Mesendoderm (in vitro differentiated cells): ENCODE measurements at regions not wholly inside any gene's neighbourhood (a gene's known extent, or its start where the extent isn't known, plus 50 kb on each side); places are given as distances from the start of the nearest gene placed in this dataset.

ENCODE experiments used
- DNase-seq: peaks from one replicate; pipeline ENCODE4 v3.0.0; 2013
- H2AK5ac ChIP-seq: 2 replicates; pipeline ENCODE4 v1.6.1; 2013; ENCODE audit warnings: low read length, inconsistent platforms
- H2BK120ac ChIP-seq: 2 replicates; pipeline ENCODE4 v1.6.1; 2013; ENCODE audit warnings: low read depth, mild to moderate bottlenecking, low read length, moderate library complexity, mixed read lengths
- H2BK15ac ChIP-seq: replicated peaks from 2 replicates; pipeline ENCODE4 v1.6.1; 2013; ENCODE audit warnings: low read depth, mild to moderate bottlenecking, moderate library complexity
- H2BK5ac ChIP-seq: 2 replicates; pipeline ENCODE4 v1.6.1; 2013; ENCODE audit warnings: low read length, inconsistent platforms
- H3K18ac ChIP-seq: 2 replicates; pipeline ENCODE4 v1.6.1; 2013; ENCODE audit warnings: mild to moderate bottlenecking, low read length, mixed read lengths
- H3K23ac ChIP-seq: one replicate; pipeline ENCODE4 v1.6.1; 2013; ENCODE audit warnings: low read length
- H3K27ac ChIP-seq: 2 replicates; pipeline ENCODE4 v1.5.1; 2013; ENCODE audit warnings: low read depth, mild to moderate bottlenecking, inconsistent platforms, low read length, moderate library complexity
- H3K27me3 ChIP-seq: 2 replicates; pipeline ENCODE4 v1.6.1; 2013; ENCODE audit warnings: low read length, control low read depth, mild to moderate bottlenecking, inconsistent platforms; ENCODE audit not compliant: insufficient read depth, poor library complexity
- H3K36me3 ChIP-seq: 2 replicates; pipeline ENCODE4 v1.6.1; 2013; ENCODE audit warnings: low read length, inconsistent platforms; ENCODE audit not compliant: control insufficient read depth, insufficient read depth
- H3K4ac ChIP-seq: one replicate; pipeline ENCODE4 v1.6.1; 2013; ENCODE audit warnings: low read depth, mild to moderate bottlenecking, low read length, moderate library complexity
- H3K4me1 ChIP-seq: 2 replicates; pipeline ENCODE4 v1.6.1; 2013; ENCODE audit warnings: low read depth, low read length, inconsistent platforms; ENCODE audit not compliant: control insufficient read depth
- H3K4me2 ChIP-seq: 2 replicates; pipeline ENCODE4 v1.6.1; 2013; ENCODE audit warnings: low read length
- H3K4me3 ChIP-seq: 2 replicates; pipeline ENCODE4 v1.5.1; 2013; ENCODE audit warnings: mild to moderate bottlenecking, low read length
- H3K56ac ChIP-seq: one replicate; pipeline ENCODE4 v1.6.1; 2013; ENCODE audit warnings: low read length
- H3K79me1 ChIP-seq: 2 replicates; pipeline ENCODE4 v1.6.1; 2013; ENCODE audit warnings: low read length, inconsistent platforms
- H3K79me2 ChIP-seq: 2 replicates; pipeline ENCODE4 v1.6.1; 2013; ENCODE audit warnings: mild to moderate bottlenecking, low read length; ENCODE audit not compliant: control insufficient read depth, insufficient read depth
- H3K9ac ChIP-seq: 2 replicates; pipeline ENCODE4 v1.6.1; 2013; ENCODE audit warnings: low read length, inconsistent platforms
- H4K5ac ChIP-seq: one replicate; pipeline ENCODE4 v1.6.1; 2013; ENCODE audit warnings: low read length
- H4K8ac ChIP-seq: one replicate; pipeline ENCODE4 v1.6.1; 2013; ENCODE audit warnings: low read depth, mild to moderate bottlenecking, control low read depth, low read length, moderate library complexity
- WGBS: extraction: QIAGEN DNeasy Blood & Tissue Kit; methylation state at CpG from one replicate; pipeline ENCODE4 v1.1.7; 2013; ENCODE audit warnings: low lambda C conversion rate, missing lambda C conversion rate; ENCODE audit not compliant: insufficient coverage; ENCODE audit errors: extremely low coverage; 5-methylcytosine and 5-hydroxymethylcytosine counted together

- no peak overlapping the region for H2BK15ac ChIP-seq
- no peaks in the 10 kb centered on the region for H3K79me2 ChIP-seq
- H3K56ac ChIP-seq, result no peak overlapping the region
- H3K23ac ChIP-seq, result no peak overlapping the region
- H2BK5ac ChIP-seq, result no peak overlapping the region
- H4K8ac ChIP-seq, result no peak overlapping the region
- no peak overlapping the region for H3K4me3 ChIP-seq
- H3K4me1 ChIP-seq, result no peaks in the 10 kb centered on the region
- no peaks in the 10 kb centered on the region for H3K27me3 ChIP-seq
- no peak overlapping the region for H2BK120ac ChIP-seq
- WGBS, result no CpG with 5 or more reads among the region's 6 CpGs
- H3K27ac ChIP-seq, result no peak overlapping the region
- no peak overlapping the region for H4K5ac ChIP-seq
- no peak overlapping the region for H3K9ac ChIP-seq
- no peak overlapping the region for H2AK5ac ChIP-seq
- H3K36me3 ChIP-seq, result no peaks in the 10 kb centered on the region
- H3K18ac ChIP-seq, result no peak overlapping the region
- H3K79me1 ChIP-seq, result no peaks in the 10 kb centered on the region
- no peak for DNase-seq
- no peak overlapping the region for H3K4ac ChIP-seq
- no peak overlapping the region for H3K4me2 ChIP-seq
Observed at GRCh38 chr3:11903447-11903846, 56.8 kb upstream of the TAMM41 start.

- H3K4me2 ChIP-seq, result no peak overlapping the region
- no peak overlapping the region for H3K9ac ChIP-seq
Observed at GRCh38 chr3:11904157-11904556, 57.5 kb upstream of the TAMM41 start.

DNA sequence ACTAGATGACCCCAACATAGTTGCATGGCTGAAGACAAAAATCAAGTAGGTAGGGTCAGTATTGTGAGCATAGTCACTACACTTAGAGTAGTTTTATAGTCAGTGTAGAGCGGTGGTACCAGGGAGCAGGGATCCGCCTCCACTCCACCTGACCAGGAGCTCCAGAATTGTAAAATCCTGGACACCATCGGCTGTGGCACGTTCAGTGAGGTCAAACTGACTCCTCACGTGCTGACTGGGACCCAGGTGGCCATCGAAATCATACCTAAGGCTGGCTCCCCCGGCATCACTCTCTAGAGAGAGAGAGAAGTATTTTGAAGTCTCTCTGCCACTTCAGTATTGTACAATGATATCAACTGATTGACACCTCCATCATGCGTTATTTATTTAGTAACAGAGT lies 59.7 kb upstream of the TAMM41 start:
- no peak overlapping the region for H2BK120ac ChIP-seq
- H3K23ac ChIP-seq, result no peak overlapping the region
- no peak overlapping the region for H4K5ac ChIP-seq
- no peak overlapping the region for H3K18ac ChIP-seq
- H3K36me3 ChIP-seq, result no peaks in the 10 kb centered on the region
- no peak for DNase-seq
- H4K8ac ChIP-seq, result no peak overlapping the region
- H2AK5ac ChIP-seq, result no peak overlapping the region
- no peak overlapping the region for H3K27ac ChIP-seq
- H3K4ac ChIP-seq, result no peak overlapping the region
- H3K4me3 ChIP-seq, result no peak overlapping the region
- H3K9ac ChIP-seq, result no peak overlapping the region
- H3K56ac ChIP-seq, result no peak overlapping the region
- H3K4me1 ChIP-seq, result no peaks in the 10 kb centered on the region
- no peak overlapping the region for H2BK15ac ChIP-seq
- H2BK5ac ChIP-seq, result no peak overlapping the region
- H3K4me2 ChIP-seq, result no peak overlapping the region
- H3K79me1 ChIP-seq, result no peaks in the 10 kb centered on the region
- no CpG with 5 or more reads among the region's 8 CpGs for WGBS
- no peaks in the 10 kb centered on the region for H3K79me2 ChIP-seq
- H3K27me3 ChIP-seq, result no peaks in the 10 kb centered on the region

More at GRCh38 chr3:11904157-11904556, 57.5 kb upstream of the TAMM41 start:
- Histone ChIP-seq H3K23ac (no peak overlapping the region), H3K4me1 (no peaks in the 10 kb centered on the region), H3K36me3 (no peaks in the 10 kb centered on the region), H2BK5ac (no peak overlapping the region), H2BK15ac (no peak overlapping the region), H3K4me3 (no peak overlapping the region), H3K79me2 (no peaks in the 10 kb centered on the region), H3K79me1 (no peaks in the 10 kb centered on the region), H4K5ac (no peak overlapping the region), H4K8ac (no peak overlapping the region), H3K27me3 (no peaks in the 10 kb centered on the region), H3K18ac (no peak overlapping the region), H3K27ac (no peak overlapping the region), H3K4ac (no peak overlapping the region), H2BK120ac (no peak overlapping the region), H3K56ac (no peak overlapping the region), H2AK5ac (no peak overlapping the region)
- WGBS, result no CpG with 5 or more reads among the region's 4 CpGs
- no peak for DNase-seq

GRCh38 chr3:11907667-11908660 lies 61.3 kb upstream of the TAMM41 start:
- DNase-seq, result no peak
- Histone ChIP-seq H4K8ac (no peak overlapping the region), H3K4me3 (no peak overlapping the region), H3K4me1 (no peaks in the 10 kb centered on the region), H3K18ac (no peak overlapping the region), H3K4me2 (no peak overlapping the region), H3K79me2 (no peaks in the 10 kb centered on the region), H3K27ac (no peak overlapping the region), H3K4ac (no peak overlapping the region), H4K5ac (no peak overlapping the region), H3K36me3 (no peaks in the 10 kb centered on the region), H2AK5ac (no peak overlapping the region), H3K56ac (no peak overlapping the region), H3K27me3 (no peaks in the 10 kb centered on the region), H2BK120ac (no peak overlapping the region), H3K23ac (no peak overlapping the region), H3K9ac (no peak overlapping the region), H2BK5ac (no peak overlapping the region), H3K79me1 (no peaks in the 10 kb centered on the region), H2BK15ac (no peak overlapping the region)
- no CpG with 5 or more reads among the region's 14 CpGs for WGBS

DNA sequence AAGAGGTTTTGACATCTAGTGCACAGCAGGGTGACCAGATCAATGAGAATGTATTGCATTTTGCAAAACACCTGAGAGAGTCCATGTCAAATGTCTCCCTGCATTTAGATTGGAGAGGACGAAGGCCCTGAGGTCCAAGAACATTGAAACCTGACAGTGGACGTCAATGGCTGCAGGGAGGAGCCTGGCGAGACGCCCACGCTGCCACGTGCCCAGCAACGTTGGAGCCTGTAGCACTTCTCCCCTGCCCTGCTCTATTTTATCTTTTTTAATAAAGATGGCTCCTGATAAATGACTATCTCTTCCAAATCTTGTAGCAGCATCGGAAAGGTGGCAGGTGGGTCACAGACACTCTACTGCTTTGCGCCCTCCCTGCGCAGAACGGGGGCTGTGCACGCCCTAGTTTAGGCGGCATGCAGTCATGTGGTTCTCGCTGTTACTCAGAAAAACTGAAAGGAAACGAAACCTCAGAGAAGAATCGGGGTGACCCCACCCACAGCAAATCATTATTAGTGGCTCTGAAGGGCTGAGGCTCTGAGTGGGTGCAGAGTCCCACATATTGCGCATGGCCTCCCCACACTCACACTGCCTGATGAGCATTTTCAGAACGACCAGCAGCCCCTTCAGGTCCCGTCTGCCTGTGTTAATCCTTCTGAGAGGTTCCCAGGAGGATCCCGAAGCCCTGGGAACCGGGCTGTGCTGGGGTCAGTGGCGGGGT lies 62.5 kb upstream of the TAMM41 start:
- H3K4me2 ChIP-seq, result no peak overlapping the region
- no peaks in the 10 kb centered on the region for H3K4me1 ChIP-seq
- no peaks in the 10 kb centered on the region for H3K27me3 ChIP-seq
- H4K8ac ChIP-seq, result no peak overlapping the region
- H3K36me3 ChIP-seq, result no peaks in the 10 kb centered on the region
- H4K5ac ChIP-seq, result no peak overlapping the region
- H3K56ac ChIP-seq, result no peak overlapping the region
- H3K9ac ChIP-seq, result no peak overlapping the region
- H3K4ac ChIP-seq, result no peak overlapping the region
- no peak for DNase-seq
- H3K27ac ChIP-seq, result no peak overlapping the region
- WGBS, result no CpG with 5 or more reads among the region's 22 CpGs
- no peak overlapping the region for H2BK5ac ChIP-seq
- H2AK5ac ChIP-seq, result no peak overlapping the region
- H2BK15ac ChIP-seq, result no peak overlapping the region
- H2BK120ac ChIP-seq, result no peak overlapping the region
- no peak overlapping the region for H3K18ac ChIP-seq
- no peaks in the 10 kb centered on the region for H3K79me1 ChIP-seq
- H3K23ac ChIP-seq, result no peak overlapping the region
- no peaks in the 10 kb centered on the region for H3K79me2 ChIP-seq
- no peak overlapping the region for H3K4me3 ChIP-seq
